D721Med (cell line): ENCODE measurements at regions not wholly inside any gene's neighbourhood (a gene's known extent, or its start where the extent isn't known, plus 50 kb on each side); places are given as distances from the start of the nearest gene placed in this dataset.

Experiments used
- DNase-seq: peaks from one replicate; pipeline ENCODE4 v3.0.0; 2011; ENCODE audit warnings: low spot score; ENCODE audit not compliant: insufficient read length
- FAIRE-seq: peaks from 2 replicates; lab custom pipeline; 2011; peaks lifted over from hg19 to GRCh38; lab: Jason Lieb, UNC
- CTCF ChIP-seq: IDR thresholded peaks from 2 replicates; pipeline ENCODE4 v1.5.1; 2012; ENCODE audit warnings: mild to moderate bottlenecking, control low read depth; ENCODE audit not compliant: insufficient read depth; ENCODE audit errors: missing control alignments

GRCh38 chr5:96602776-96603175 is 59.4 kb upstream of the CAST start:
- DNase-seq = no peak
- no peak for FAIRE-seq
- TF ChIP-seq CTCF = no peak

- no peak for TF ChIP-seq CTCF
- DNase-seq = no peak
- no peak for FAIRE-seq
Observed at GRCh38 chr5:96605144-96605837, 56.9 kb upstream of the CAST start.

- TF ChIP-seq CTCF = no peak
- FAIRE-seq (no peak), DNase-seq (no peak)
Observed at GRCh38 chr5:96609369-96609768, 52.8 kb upstream of the CAST start.

- DNase-seq = no peak
- no peak for TF ChIP-seq CTCF
- peak; percentile 60 for FAIRE-seq
Observed at GRCh38 chr5:96610747-96611146, 51.4 kb upstream of the CAST start.

- no peak for FAIRE-seq
- no peak for DNase-seq
- no peak for TF ChIP-seq CTCF
Observed at GRCh38 chr5:96611946-96612345, 50.2 kb upstream of the CAST start.
